ENCODE measurements at regions not wholly inside any gene's neighbourhood (a gene's known extent, or its start where the extent isn't known, plus 50 kb on each side); places are given as distances from the start of the nearest gene placed in this dataset.

DNA sequence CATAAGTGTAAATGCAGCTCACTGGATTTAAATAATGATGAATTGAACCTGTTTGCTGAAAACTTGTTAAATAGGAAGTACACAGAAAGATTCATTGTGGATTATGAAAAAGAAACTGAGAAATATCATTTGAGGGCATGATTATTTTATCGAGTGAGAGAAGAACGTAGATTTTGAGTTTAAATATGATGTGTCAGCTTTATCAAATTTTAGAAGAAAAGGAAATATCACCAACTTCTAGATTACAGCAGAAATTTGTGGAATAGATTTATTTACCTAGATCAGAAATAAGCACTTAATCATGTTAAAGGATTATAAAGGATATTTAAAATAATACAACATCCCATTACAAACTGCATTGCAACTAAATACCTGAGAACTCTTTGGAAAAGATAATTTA lies 315.5 kb downstream of the ZPLD1 start:
- Histone ChIP-seq H3K9me3 (ENCODE audit: control insufficient read depth in 4 of 4, insufficient read depth in 3 of 4, low read length in 3 of 4) (no peaks in the 10 kb centered on the region), H3K9ac (ENCODE audit: insufficient read depth in 1 of 2, low read length in 2 of 2) (no peak overlapping the region), H3K4me1 (ENCODE audit: control insufficient read depth in 5 of 5, insufficient read depth in 5 of 5, low read length in 5 of 5) (peaks cover 0 to 13% (median 0%) of the 10 kb centered on the region in 5 donors), H3K27ac (ENCODE audit: low read depth in 1 of 2, low read length in 1 of 2) (no peak overlapping the region), H3K36me3 (ENCODE audit: control insufficient read depth in 4 of 4, insufficient read depth in 4 of 4, low read length in 4 of 4) (no peaks in the 10 kb centered on the region), H3K27me3 (ENCODE audit: control insufficient read depth in 3 of 3, insufficient read depth in 3 of 3, low read length in 2 of 3) (no peaks in the 10 kb centered on the region), H3K4me3 (no peak overlapping the region)
- TF ChIP-seq, protein P1, sequence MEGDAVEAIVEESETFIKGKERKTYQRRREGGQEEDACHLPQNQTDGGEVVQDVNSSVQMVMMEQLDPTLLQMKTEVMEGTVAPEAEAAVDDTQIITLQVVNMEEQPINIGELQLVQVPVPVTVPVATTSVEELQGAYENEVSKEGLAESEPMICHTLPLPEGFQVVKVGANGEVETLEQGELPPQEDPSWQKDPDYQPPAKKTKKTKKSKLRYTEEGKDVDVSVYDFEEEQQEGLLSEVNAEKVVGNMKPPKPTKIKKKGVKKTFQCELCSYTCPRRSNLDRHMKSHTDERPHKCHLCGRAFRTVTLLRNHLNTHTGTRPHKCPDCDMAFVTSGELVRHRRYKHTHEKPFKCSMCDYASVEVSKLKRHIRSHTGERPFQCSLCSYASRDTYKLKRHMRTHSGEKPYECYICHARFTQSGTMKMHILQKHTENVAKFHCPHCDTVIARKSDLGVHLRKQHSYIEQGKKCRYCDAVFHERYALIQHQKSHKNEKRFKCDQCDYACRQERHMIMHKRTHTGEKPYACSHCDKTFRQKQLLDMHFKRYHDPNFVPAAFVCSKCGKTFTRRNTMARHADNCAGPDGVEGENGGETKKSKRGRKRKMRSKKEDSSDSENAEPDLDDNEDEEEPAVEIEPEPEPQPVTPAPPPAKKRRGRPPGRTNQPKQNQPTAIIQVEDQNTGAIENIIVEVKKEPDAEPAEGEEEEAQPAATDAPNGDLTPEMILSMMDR (IDR thresholded peaks at IDR 0.05; ENCODE audit: control extremely low read depth, extremely low read depth) = no peak
- DNase-seq (no peak), ATAC-seq (ENCODE audit: insufficient read depth, low FRiP score) (no peak)
- WGBS, 2 donors = 92 to 94% methylated on average over 2 of the region's 2 CpGs

DNA sequence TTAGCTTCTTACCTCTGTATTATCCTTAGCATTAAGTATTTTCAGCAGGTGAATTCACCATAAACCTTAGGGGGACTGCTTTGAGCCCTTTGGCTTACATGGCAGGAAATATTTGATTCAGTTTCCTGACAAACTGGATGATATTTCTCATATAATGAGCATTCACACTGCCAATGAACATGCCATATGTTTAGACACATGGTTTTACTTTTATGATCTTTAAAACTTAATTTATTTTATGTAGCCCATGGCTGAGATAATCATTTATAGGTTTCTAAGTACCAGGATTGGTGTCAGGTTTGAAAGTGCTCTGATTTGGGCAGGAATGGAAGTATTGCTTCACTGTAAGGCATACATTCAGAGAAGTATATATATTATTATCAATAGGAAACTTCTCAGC lies 319.1 kb downstream of the ZPLD1 start:
- peaks cover 0 to 20% (median 0%) of the 10 kb centered on the region in 5 donors for H3K4me1 ChIP-seq (ENCODE audit: control insufficient read depth in 5 of 5, insufficient read depth in 5 of 5, low read length in 5 of 5)

DNA sequence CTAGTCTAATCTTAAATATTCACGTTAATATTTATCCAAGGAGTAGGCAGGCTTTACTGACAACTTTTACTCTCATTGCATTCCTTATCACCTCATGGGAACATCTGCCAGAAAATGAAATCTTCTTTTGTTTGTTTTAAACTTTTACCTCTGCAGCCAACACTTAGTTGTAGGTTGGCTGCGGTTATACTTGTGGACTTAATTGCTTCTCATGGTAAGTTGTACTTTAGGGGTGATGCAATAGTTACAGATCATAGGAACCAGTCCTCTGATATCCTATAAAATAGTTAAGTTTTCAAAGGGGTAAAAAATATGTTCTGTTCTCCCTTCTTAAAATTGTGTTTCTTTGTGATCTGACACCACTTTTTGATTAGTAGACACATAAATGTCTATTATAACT lies 321.9 kb downstream of the ZPLD1 start:
- DNase-seq = no peak

More for the DNA sequence above, 319.1 kb downstream of the ZPLD1 start:
- ATAC-seq (ENCODE audit: insufficient read depth, low FRiP score) (no peak), DNase-seq (no peak)
- TF ChIP-seq, protein P1 (IDR thresholded peaks at IDR 0.05; ENCODE audit: control extremely low read depth, extremely low read depth) = no peak
- H3K9ac ChIP-seq (ENCODE audit: insufficient read depth in 1 of 2, low read length in 2 of 2) = no peak overlapping the region
- H3K27me3 ChIP-seq (ENCODE audit: control insufficient read depth in 3 of 3, insufficient read depth in 3 of 3, low read length in 2 of 3) = no peaks in the 10 kb centered on the region
- no peak overlapping the region for H3K27ac ChIP-seq (ENCODE audit: low read depth in 1 of 2, low read length in 1 of 2)
- H3K9me3 ChIP-seq (ENCODE audit: control insufficient read depth in 4 of 4, insufficient read depth in 3 of 4, low read length in 3 of 4) = peaks cover 0 to 4% (median 0%) of the 10 kb centered on the region in 4 donors
- H3K4me3 ChIP-seq = no peak overlapping the region
- H3K36me3 ChIP-seq (ENCODE audit: control insufficient read depth in 4 of 4, insufficient read depth in 4 of 4, low read length in 4 of 4) = no peaks in the 10 kb centered on the region

More for the DNA sequence above, 321.9 kb downstream of the ZPLD1 start:
- Histone ChIP-seq H3K27me3 (ENCODE audit: control insufficient read depth in 3 of 3, insufficient read depth in 3 of 3, low read length in 2 of 3) (no peaks in the 10 kb centered on the region), H3K4me1 (ENCODE audit: control insufficient read depth in 5 of 5, insufficient read depth in 5 of 5, low read length in 5 of 5) (peaks cover 0 to 15% (median 0%) of the 10 kb centered on the region in 5 donors), H3K9me3 (ENCODE audit: control insufficient read depth in 4 of 4, insufficient read depth in 3 of 4, low read length in 3 of 4) (peaks cover 0 to 9% (median 0%) of the 10 kb centered on the region in 4 donors), H3K36me3 (ENCODE audit: control insufficient read depth in 4 of 4, insufficient read depth in 4 of 4, low read length in 4 of 4) (no peaks in the 10 kb centered on the region), H3K9ac (ENCODE audit: insufficient read depth in 1 of 2, low read length in 2 of 2) (no peak overlapping the region), H3K4me3 (no peak overlapping the region), H3K27ac (ENCODE audit: low read depth in 1 of 2, low read length in 1 of 2) (no peak overlapping the region)
- 60 to 71% methylated on average over 2 of the region's 2 CpGs for WGBS, 2 donors
- TF ChIP-seq, protein P1 (IDR thresholded peaks at IDR 0.05; ENCODE audit: control extremely low read depth, extremely low read depth) = no peak
- ATAC-seq (ENCODE audit: insufficient read depth, low FRiP score) = no peak

Measured in lung (tissue), 11 donors.